ENCODE measurements at regions not wholly inside any gene's neighbourhood (a gene's known extent, or its start where the extent isn't known, plus 50 kb on each side); places are given as distances from the start of the nearest gene placed in this dataset.

DNA sequence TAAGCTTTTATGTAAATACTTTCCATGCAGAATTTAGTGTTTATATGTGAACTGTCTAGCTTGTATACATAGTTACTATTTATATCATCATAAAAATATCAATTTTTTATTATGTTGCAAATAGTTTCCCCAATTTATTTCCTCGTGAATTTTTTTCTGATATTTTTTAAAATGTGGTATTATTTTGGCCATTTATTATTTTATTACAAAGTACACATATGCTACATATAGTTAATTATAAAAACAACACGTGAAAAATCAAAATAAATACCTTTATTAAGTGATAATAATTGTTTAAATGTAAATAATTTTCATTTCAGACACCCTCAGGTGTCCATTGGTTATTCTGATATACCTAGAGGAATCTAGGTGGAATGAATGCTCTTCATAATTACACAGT is 1394.9 kb upstream of the PRR20A start:
- TF ChIP-seq ZFP41 (tag by site-specific recombination; IDR thresholded peaks at IDR 0.05; ENCODE audit: borderline replicate concordance) (no peak), SP3 (tag by site-specific recombination; IDR thresholded peaks at IDR 0.05) (no peak), ZIC2 (tag by site-specific recombination; IDR thresholded peaks at IDR 0.05) (no peak), ZNF530 (tag by site-specific recombination; IDR thresholded peaks at IDR 0.05; ENCODE audit: low read depth) (no peak), ZNF2 (tag by site-specific recombination; IDR thresholded peaks at IDR 0.05) (no peak), ZNF416 (tag by site-specific recombination; IDR thresholded peaks at IDR 0.05) (no peak), ZNF24 (tag by site-specific recombination; IDR thresholded peaks at IDR 0.05) (no peak)
- TF ChIP-seq, protein P1, sequence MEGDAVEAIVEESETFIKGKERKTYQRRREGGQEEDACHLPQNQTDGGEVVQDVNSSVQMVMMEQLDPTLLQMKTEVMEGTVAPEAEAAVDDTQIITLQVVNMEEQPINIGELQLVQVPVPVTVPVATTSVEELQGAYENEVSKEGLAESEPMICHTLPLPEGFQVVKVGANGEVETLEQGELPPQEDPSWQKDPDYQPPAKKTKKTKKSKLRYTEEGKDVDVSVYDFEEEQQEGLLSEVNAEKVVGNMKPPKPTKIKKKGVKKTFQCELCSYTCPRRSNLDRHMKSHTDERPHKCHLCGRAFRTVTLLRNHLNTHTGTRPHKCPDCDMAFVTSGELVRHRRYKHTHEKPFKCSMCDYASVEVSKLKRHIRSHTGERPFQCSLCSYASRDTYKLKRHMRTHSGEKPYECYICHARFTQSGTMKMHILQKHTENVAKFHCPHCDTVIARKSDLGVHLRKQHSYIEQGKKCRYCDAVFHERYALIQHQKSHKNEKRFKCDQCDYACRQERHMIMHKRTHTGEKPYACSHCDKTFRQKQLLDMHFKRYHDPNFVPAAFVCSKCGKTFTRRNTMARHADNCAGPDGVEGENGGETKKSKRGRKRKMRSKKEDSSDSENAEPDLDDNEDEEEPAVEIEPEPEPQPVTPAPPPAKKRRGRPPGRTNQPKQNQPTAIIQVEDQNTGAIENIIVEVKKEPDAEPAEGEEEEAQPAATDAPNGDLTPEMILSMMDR (tag by site-specific recombination; IDR thresholded peaks at IDR 0.05), result no peak
